ENCODE measurements at regions not wholly inside any gene's neighbourhood (a gene's known extent, or its start where the extent isn't known, plus 50 kb on each side); places are given as distances from the start of the nearest gene placed in this dataset.

GRCh38 chr2:64711252-64711800 lies 57.6 kb upstream of the SERTAD2 start:
- TF ChIP-seq CTCF (IDR thresholded peaks at IDR 0.05) (no peak), POLR2A (IDR thresholded peaks at IDR 0.05) (no peak), POLR2AphosphoS5 (IDR thresholded peaks at IDR 0.05; ENCODE audit: insufficient read depth in 1 of 2, low read depth in 1 of 2) (no peak)
